IMR-90 (cell line): ENCODE measurements at regions not wholly inside any gene's neighbourhood (a gene's known extent, or its start where the extent isn't known, plus 50 kb on each side); places are given as distances from the start of the nearest gene placed in this dataset.

Experiments used
- ATAC-seq: fragments of 200-7000 bp; cut with Tn5 transposase; 2 replicates; pipeline ENCODE4 v1.9.1; 2020; ENCODE audit warnings: low read depth, mild to moderate bottlenecking, moderate library complexity
- BruUV-seq: library from RNA; stranded (reverse); fragments of 400-500 nt; replicated peaks from 2 replicates; lab custom pipeline; 2021; lab: Mats Ljungman, UMichigan
- CTCF ChIA-PET: fragments of 300-600 bp; formaldehyde crosslinking; extraction: SDS; loops from one replicate; lab custom pipeline; 2021; ENCODE audit warnings: antibody characterized with exemption; lab: Yijun Ruan, JAX
- POLR2A ChIA-PET: fragments of 300-600 bp; sonication (Branson Sonifier 250); formaldehyde crosslinking; loops from one replicate; lab custom pipeline; 2022; ENCODE audit warnings: antibody characterized with exemption; ENCODE audit not compliant: unreplicated experiment; lab: Charles Lee
- DNase-seq: peaks from one replicate; pipeline ENCODE4 v3.0.0; 2013
- H2AFZ ChIP-seq: replicated peaks from 2 replicates; pipeline ENCODE3; 2013; ENCODE audit warnings: low read length, mild to moderate bottlenecking; ENCODE audit not compliant: poor library complexity
- H2AK5ac ChIP-seq: 2 replicates; pipeline ENCODE4 v1.6.1; 2013; ENCODE audit warnings: low read depth, low read length, inconsistent platforms
- H2AK9ac ChIP-seq: replicated peaks from 2 replicates; pipeline ENCODE3; 2013; ENCODE audit warnings: mild to moderate bottlenecking, low read depth, low read length, moderate library complexity; ENCODE audit not compliant: poor library complexity
- H2BK120ac ChIP-seq: 2 replicates; pipeline ENCODE4 v1.6.1; 2013; ENCODE audit warnings: low read depth, low read length, inconsistent platforms
- H2BK15ac ChIP-seq: 3 replicates; pipeline ENCODE4 v1.6.1; 2013; ENCODE audit warnings: low read depth, low read length, inconsistent platforms
- H2BK20ac ChIP-seq: 2 replicates; pipeline ENCODE4 v1.6.1; 2013; ENCODE audit warnings: low read depth, mild to moderate bottlenecking, inconsistent platforms, low read length, moderate library complexity
- H2BK5ac ChIP-seq: 2 replicates; pipeline ENCODE4 v1.6.1; 2013; ENCODE audit warnings: mild to moderate bottlenecking, low read depth, low read length, inconsistent platforms; ENCODE audit not compliant: poor library complexity, severe bottlenecking
- H3K14ac ChIP-seq: replicated peaks from 2 replicates; pipeline ENCODE4 v1.6.1; 2013; ENCODE audit warnings: low read depth, low read length, inconsistent platforms
- H3K18ac ChIP-seq: 2 replicates; pipeline ENCODE4 v1.6.1; 2013; ENCODE audit warnings: low read depth, low read length, control low read depth
- H3K23ac ChIP-seq: 2 replicates; pipeline ENCODE4 v1.6.1; 2013; ENCODE audit warnings: low read depth, low read length, inconsistent platforms
- H3K27ac ChIP-seq: 2 replicates; pipeline ENCODE4 v1.5.1; 2013; ENCODE audit warnings: mild to moderate bottlenecking, control low read depth, low read length; ENCODE audit not compliant: insufficient read depth
- H3K27me3 ChIP-seq: 2 replicates; pipeline ENCODE4 v1.6.1; 2013; ENCODE audit warnings: low read length; ENCODE audit not compliant: control insufficient read depth, insufficient read depth
- H3K36me3 ChIP-seq: 2 replicates; pipeline ENCODE4 v1.6.1; 2013; ENCODE audit warnings: low read length, mixed read lengths; ENCODE audit not compliant: control insufficient read depth, insufficient read depth
- H3K4ac ChIP-seq: 2 replicates; pipeline ENCODE4 v1.6.1; 2013; ENCODE audit warnings: low read depth, low read length, inconsistent platforms
- H3K4me1 ChIP-seq: 2 replicates; pipeline ENCODE4 v1.6.1; 2013; ENCODE audit warnings: low read length, mixed read lengths; ENCODE audit not compliant: control insufficient read depth, insufficient read depth
- H3K4me2 ChIP-seq: 2 replicates; pipeline ENCODE4 v1.6.1; 2013; ENCODE audit warnings: low read depth, mild to moderate bottlenecking, control low read depth, low read length, moderate library complexity
- H3K4me3 ChIP-seq: 2 replicates; pipeline ENCODE4 v1.5.1; 2013; ENCODE audit warnings: low read depth, mild to moderate bottlenecking, control low read depth, low read length, moderate library complexity; ENCODE audit not compliant: insufficient read depth
- H3K56ac ChIP-seq: 2 replicates; pipeline ENCODE4 v1.6.1; 2013; ENCODE audit warnings: low read length, inconsistent platforms; ENCODE audit not compliant: insufficient read depth; ENCODE audit errors: extremely low read depth
- H3K79me1 ChIP-seq, 2 experiments: 2 replicates each; pipeline ENCODE4 v1.6.1; 2013; ENCODE audit warnings: low read length in 2 of 2, inconsistent platforms in 1 of 2, low read depth in 1 of 2
- H3K9ac ChIP-seq: 2 replicates; pipeline ENCODE4 v1.6.1; 2013; ENCODE audit warnings: low read depth, low read length, control low read depth
- H3K9me1 ChIP-seq: 2 replicates; pipeline ENCODE4 v1.6.1; 2013; ENCODE audit warnings: low read length, inconsistent platforms; ENCODE audit not compliant: insufficient read depth
- H3K9me3 ChIP-seq: 2 replicates; pipeline ENCODE4 v1.6.1; 2013; ENCODE audit warnings: low read length; ENCODE audit not compliant: control insufficient read depth, insufficient read depth
- H4K20me1 ChIP-seq: 2 replicates; pipeline ENCODE4 v1.6.1; 2013; ENCODE audit warnings: low read length, inconsistent platforms; ENCODE audit not compliant: insufficient read depth
- H4K5ac ChIP-seq: 2 replicates; pipeline ENCODE4 v1.6.1; 2013; ENCODE audit warnings: mild to moderate bottlenecking, low read depth, low read length, control low read depth
- H4K8ac ChIP-seq, 2 experiments: 2 replicates each; pipeline ENCODE4 v1.6.1; 2013; ENCODE audit warnings: low read depth in 2 of 2, low read length in 2 of 2, control low read depth in 1 of 2, inconsistent platforms in 1 of 2
- H4K91ac ChIP-seq: 2 replicates; pipeline ENCODE4 v1.6.1; 2013; ENCODE audit warnings: low read depth, low read length, inconsistent platforms; ENCODE audit not compliant: insufficient read depth
- CTCF ChIP-seq: conservative IDR thresholded peaks from 2 replicates; pipeline ENCODE4 v1.5.1; 2012; ENCODE audit warnings: mild to moderate bottlenecking, low read depth, low read length, improper control_type of control experiment
- RFX5 ChIP-seq: IDR thresholded peaks from 2 replicates; pipeline ENCODE4 v1.8.0; 2012; ENCODE audit warnings: low read depth, mild to moderate bottlenecking, low read length, moderate library complexity
- dilution Hi-C: fragments of 300-500 bp; cut with HindIII; formaldehyde crosslinking; loops from one replicate; pipeline ENCODE4 v1.14.3; 2018; ENCODE audit warnings: low sequenced_read_pairs; ENCODE audit not compliant: unreplicated experiment
- in situ Hi-C: fragments of 300-500 bp; cut with MboI; formaldehyde crosslinking; loops from 3 replicates; pipeline ENCODE4 v1.14.3; 2019; ENCODE audit warnings: low sequenced_read_pairs, inconsistent platforms, mixed read lengths
- intact Hi-C: fragments of 100-400 bp; cut with micrococcal nuclease; formaldehyde crosslinking; loops from 2 replicates; pipeline ENCODE4 v1.10.0; 2022

- Histone ChIP-seq H2BK20ac (no peak overlapping the region), H3K9me3 (peaks cover 3% of the 10 kb centered on the region; the same call in 1 of the 2 replicates), H3K27me3 (no peaks in the 10 kb centered on the region), H2BK120ac (no peak overlapping the region), H4K91ac (no peak overlapping the region), H3K14ac (no peak overlapping the region), H3K4ac (no peak overlapping the region), H4K20me1 (no peaks in the 10 kb centered on the region), H3K36me3 (no peaks in the 10 kb centered on the region), H2AK9ac (no peak overlapping the region), H2AK5ac (no peak overlapping the region), H3K27ac (no peak overlapping the region), H3K9ac (no peak overlapping the region), H3K9me1 (no peaks in the 10 kb centered on the region), H3K79me1 (no peaks in the 10 kb centered on the region), H4K8ac (no peak overlapping the region), H3K4me3 (no peak overlapping the region), H2BK5ac (no peak overlapping the region), H3K4me2 (no peak overlapping the region), H3K56ac (no peak overlapping the region), H2AFZ (no peak overlapping the region), H4K5ac (no peak overlapping the region), H3K23ac (no peak overlapping the region), H3K4me1 (no peaks in the 10 kb centered on the region), H3K18ac (no peak overlapping the region), H2BK15ac (no peak overlapping the region)
- ChIA-PET CTCF (no interaction called here), POLR2A (no interaction called here)
- no peak for TF ChIP-seq RFX5
- TF ChIP-seq CTCF, result no peak
- ATAC-seq (no peak), DNase-seq (no peak)
- dilution Hi-C loops (no loop called here), intact Hi-C loops (no loop called here), in situ Hi-C loops (no loop called here)
- no TSS peak for BruUV-seq
These were observed 266.3 kb downstream of the EPM2A start for GRCh38 chr6:145469021-145469420.
